Inflammatory macrophage (primary cell): ENCODE measurements at regions not wholly inside any gene's neighbourhood (a gene's known extent, or its start where the extent isn't known, plus 50 kb on each side); places are given as distances from the start of the nearest gene placed in this dataset.
"Not testable (repeated sequence)": the region's sequence is repeated elsewhere in the genome, so short reads cannot be mapped to it uniquely, and the experiment has no call there.

Experiments
- DNase-seq, 2 donors: peaks; one replicate each; pipeline ENCODE4 v3.0.0-alpha.2; 2020 to 2022

DNA sequence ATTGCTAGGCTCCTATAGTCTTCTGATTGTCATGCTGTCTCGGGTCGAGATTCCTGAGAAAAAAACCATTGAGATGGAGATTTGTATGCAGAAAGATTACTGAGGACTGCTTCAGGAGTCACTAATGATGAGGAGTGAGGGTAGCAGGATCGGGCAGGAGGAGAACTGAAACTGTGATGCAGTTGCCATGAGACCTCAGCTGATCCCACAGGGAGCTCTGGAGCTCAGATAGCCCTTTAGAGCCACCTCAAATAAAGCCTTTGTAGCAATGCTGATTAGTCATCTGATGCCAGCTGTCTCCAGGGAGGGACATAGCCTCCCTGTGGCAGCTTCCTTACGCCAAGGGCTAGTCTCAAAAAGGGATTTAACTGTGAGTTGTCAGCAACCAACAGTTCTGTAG, 256.9 kb downstream of the DMAC1 start:
- no peak for DNase-seq

DNA sequence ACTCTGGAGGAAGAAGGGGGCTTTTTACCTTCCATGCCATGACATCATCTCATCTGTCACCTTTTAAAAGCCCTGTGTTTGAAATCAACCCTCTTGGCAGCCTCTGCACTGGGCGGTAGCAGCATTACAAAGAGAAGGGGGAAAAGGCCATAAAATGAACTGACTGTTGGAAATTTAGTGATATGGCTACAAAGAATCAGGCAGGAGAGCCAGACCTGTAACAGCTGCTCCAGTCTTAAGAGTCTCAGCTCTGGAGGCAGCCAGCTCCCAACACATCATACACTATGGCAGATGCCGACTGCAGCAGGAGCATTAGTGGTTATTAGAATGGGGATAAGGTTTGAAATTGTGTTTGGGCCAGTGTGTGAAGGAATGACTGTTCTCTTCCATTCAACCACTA, 257.5 kb downstream of the DMAC1 start:
- DNase-seq, result no peak

DNA sequence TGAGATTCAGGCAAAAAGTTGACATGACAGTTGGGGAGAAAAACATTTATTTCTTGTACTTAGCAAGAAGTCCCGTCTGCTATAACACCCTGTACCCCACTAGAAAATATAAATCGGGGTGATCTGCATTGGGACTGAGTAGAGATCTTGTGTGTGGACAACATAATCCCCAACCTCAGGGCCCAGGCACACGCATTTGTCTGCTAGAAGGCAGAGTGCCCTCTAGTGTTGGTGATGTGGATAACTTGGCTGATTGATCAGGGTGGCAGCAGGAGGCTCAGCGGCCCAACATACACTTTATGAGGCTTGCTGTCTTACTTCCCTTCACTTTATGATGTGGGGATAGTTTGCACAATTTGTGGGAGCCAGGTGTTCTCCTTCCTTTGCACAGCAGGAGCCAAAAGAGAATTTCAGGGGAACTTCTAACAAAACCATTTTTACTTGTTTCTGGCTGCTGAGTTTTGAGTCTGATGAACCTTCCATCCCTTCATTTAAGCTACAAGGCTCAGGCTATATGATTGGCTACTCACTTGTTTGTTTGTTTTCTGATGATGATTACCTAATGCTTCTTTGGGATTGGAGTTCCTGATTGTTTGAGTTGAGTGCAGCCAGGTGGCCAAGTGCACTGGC, 263.2 kb downstream of the DMAC1 start:
- DNase-seq, result peak; percentile 5 to 31

DNA sequence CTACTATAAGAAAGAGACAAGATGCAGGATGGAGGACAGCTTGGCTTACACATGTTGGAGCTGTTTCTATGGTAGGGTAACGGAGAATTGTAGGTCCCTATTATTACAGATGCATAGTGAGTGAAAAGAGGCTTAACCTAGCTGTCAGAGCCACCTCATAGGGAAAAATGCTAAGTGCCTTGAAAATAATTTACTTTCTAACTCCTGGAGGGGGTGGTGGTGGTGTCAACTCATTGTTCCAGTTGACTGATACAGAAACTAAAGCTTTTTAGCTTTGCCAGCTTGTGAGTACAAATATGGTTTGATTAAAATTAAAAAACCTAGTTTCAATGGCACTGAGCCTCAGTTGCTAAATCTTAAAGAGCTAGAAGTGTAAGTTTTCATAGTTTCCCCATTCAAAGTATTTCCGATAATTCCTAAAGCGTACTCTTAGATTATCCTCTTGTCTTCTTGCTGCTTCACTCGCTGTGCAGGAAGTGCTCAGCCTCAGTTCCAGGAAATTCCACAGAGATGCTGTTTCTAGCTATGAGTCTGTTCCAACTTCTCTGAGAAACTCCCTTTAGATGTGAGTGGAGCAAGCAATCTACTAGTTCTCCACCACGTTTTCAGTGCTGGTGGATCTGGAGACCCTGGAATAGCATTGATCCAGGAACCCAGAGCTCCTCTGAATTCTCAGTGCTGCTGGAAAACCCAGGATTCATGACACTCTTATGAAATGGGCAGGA, 265.2 kb downstream of the DMAC1 start:
- DNase-seq, result no peak

DNA sequence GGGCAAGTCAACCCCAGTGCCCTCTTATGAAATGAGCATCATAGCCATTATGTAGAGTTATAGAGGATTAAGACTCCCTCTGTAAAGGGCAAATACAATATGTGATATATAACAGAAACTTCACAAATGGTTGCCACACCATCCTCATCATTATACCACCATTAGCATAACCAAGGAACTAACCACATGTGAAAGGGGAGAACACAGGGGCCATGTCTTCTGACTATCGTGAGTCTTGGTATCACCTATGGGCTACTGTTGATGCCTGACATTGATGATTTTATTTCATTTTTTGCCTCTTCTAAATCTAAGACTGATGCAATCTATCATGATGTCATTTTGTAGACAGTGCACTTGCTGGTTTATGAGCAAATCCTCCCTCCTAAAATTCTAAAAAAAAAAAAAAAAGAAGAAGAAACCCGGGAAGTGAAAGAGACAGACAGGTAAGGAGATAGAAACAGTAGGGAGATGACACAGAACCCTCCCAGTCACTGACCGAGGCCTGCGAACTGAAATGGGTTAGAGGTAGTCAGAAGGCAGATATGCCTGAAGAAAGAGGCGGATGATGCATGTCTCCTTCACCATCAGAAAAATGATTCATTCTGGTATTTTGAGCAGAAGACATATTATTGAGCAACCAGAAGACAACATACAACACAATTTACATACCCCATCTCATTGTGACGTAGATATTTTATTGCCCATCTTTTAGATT, 266.0 kb downstream of the DMAC1 start:
- no peak for DNase-seq

DNA sequence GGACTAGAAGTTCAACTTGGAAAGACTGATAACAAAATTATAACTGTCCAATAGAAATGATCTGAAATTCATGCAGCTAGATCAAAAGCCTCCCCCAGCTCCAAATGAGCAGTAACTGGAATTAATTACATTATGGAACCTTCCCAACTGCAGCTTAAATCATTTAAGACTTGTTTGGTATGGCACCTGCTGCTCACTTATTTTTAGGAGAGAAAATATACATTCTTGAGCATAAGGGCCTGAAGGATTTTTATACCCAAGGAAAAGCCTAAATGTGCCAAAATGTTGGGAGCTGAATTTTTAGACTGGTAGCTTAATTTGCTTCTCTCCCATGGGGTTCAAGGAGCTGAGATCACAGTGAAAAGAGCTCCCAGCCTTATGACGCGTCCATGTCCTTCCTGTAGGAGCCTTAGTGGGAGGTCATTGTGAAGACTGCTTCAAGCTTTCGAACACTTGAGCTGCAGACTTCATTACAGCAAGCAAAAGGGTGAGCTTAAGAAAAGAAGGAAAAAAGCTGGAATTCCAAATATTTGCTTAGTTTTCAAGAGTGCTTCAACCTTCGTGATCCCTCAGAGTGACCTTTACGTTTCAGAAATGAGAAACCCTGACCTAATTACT, 276.0 kb downstream of the DMAC1 start:
- DNase-seq, result no peak

DNA sequence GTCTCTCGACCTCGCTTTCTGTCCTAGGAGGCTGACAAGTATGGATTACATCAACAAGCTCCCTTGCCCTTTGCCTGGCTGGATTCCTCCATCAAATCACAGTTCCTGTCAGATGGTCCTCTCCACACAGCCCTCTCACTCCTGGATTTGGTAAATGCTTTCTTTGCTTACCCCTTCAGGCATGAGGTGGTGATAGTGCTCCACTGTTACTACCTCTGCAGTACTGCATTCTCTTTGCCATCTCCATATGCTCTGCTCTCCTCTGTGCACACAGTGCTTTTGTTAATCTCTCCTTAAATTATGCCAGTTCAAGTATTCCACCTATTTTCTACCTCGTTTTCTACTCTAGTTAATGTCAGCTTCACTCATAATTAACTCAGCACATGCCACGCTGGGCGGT, 279.2 kb downstream of the DMAC1 start:
- DNase-seq, result no peak

DNA sequence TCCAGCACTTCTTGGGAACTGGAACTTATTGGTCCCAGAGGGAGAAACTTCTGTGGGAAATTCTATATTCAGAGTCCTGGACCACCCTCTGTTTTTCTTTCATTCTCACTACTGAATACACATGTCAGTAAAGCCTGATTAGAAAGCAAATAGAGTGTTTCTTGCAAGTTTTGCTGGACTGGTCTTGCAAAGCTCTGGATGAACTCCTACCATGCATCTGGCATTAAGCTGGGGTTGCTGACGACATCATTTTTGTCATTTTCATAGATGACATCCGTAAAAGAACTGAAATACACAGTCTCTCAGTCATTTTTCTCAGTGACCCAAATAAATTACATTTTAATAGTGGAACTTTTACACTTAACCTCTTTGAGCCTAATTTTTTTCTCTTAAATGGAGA, 283.2 kb downstream of the DMAC1 start:
- DNase-seq, result no peak

DNA sequence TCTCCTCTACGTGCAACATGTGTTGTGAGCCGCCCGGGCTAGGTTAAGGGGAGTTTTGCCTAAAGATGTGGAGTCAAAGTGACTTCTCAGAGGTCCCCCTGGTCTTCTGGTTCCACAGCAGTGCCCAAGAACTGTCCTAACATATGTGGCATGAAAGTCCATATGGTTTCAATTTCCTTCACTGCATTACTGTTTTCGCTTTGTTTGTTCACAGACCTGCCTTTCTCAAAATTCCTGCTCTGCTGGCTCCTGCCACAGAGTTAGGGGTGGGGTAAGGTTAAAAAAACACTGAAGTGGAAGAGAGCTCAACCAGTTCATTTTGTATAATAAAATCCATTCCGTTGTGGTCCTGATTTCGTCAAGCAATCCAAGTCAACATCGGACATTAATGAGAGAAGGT, 289.4 kb downstream of the DMAC1 start:
- DNase-seq, result no peak

DNA sequence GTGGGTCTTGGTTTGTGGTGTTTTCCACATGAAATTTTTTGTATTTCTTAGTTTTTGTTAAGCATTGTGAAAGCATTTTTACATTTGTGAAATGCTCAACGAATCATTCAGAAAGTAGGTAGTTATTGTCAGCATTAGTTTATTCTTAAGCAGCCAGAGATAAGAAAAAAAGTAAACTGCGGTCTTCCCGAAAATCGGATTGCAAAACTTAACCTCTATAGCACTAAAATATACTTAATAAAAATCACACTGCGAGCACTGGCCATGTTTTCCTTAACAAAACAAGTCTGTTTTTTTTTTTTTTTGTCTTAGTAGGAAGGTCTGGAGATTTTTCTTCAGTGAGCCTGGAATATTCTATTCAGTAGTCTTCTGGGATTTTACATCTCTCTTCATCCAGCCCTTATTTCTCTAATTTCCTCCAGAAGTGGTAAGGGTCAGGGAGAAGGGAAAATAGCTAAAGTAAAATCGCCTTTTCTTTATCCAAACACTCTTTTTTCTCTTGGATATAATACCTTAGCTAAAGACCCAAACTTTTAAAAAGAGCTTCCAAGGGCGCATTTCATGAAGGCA, 289.9 kb downstream of the DMAC1 start:
- DNase-seq, result no peak

DNA sequence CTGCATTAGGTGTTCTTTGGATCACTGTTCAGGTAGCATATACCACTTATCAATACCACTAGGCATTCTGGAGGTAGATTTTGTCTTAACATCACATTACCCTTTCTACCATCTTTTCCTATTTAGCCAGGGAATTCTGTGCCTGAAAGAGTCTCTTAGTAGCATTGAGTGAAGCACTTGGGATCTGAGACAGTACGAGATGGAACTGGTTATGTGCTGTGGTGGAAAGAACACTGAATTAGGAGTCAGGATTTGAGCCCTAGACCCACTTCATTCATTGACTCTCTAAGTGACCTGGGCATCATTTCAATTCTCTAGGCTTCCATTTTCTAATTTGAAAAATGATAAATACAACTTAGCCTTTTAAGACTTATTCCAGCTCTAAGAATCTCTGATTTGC, 291.1 kb downstream of the DMAC1 start:
- no peak for DNase-seq

DNA sequence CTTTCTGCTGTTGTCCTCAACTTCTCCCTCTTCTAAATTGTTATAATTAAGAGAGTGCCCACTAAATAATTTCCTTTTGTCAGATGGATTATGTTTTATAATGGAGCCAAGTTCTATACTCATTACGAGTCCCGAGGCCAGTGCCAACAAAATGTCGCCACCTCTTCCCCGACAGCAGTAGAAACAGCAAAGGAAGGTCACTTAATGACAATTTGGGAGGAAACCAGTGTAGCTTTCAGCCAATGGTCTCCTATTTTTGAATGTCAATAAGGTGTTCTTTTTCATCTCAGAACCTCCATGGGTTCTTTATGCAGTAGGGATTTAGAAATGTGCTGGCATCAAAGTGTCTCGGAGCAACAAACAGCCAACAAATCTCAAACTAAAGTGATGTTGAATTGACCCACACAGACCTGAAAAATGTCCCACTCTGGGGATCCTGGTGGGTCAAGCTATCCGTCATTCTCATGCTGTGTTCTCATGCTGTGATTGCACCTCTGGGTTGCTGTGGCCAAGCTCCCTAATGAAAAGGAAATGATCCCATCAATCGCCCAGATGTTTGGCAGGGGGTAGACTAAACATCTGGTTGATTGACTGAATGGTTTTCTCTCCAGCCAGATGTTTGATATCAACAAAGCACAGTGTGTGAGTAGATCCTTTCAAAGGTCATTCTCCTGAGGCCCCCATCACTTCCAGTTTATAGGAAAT, 291.9 kb downstream of the DMAC1 start:
- DNase-seq, result no peak

DNA sequence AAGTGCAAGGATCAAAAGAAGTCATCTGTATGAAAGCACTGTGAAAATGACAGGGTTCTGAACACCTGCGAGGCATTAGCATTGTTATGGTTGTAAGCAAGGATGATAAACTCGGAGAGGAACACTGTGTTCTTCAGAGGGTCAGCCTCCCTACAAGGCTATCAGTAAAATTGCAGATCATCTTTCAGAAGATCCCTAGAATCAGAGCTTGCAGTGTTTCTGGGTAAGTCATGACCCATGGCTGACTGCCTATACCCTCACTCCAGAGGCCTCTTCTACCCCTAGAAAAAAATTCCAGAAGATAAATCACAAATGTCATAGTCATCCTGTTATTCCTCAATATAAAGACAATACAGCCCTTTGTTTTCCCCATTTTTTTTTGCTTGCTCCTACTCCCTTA, 292.6 kb downstream of the DMAC1 start:
- no peak for DNase-seq

DNA sequence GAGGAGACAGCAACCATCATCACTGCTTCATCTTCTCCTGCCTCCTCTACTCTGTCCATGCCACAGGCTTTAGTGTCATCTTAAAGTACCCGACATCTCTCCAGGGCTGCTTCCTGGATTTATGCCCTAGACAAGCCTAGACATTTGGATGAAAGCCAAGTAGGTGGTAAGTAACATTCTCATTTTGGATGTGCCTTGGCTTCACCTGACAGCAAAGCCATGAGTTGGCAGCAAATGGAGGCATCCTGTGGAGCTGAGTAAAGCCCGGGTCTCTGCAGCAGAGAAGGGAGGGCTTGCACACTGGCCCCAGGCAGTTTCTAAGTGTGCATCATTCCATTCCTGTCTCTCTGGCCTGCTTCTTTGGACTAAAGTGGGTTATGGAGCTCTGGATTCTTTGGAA, 299.1 kb downstream of the DMAC1 start:
- DNase-seq, result no peak

DNA sequence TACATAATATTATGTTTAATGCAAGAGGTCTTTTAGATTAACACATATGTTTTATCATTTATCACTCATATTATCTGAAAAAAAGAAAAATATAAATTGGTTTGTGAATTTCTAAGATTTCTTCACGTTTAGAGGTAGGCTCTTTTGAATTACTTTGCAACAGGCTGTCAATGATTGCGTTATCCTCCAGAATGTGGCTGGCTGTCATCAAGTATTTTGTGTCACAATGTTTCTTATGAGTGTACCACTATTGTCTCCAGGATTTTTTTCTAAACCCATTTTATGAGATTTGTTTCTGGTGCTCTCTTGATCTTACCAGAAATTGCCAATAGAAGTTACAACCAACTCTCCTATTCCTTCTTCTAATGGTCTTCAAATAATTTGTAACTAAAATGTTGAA, 307.9 kb downstream of the DMAC1 start:
- no peak for DNase-seq

DNA sequence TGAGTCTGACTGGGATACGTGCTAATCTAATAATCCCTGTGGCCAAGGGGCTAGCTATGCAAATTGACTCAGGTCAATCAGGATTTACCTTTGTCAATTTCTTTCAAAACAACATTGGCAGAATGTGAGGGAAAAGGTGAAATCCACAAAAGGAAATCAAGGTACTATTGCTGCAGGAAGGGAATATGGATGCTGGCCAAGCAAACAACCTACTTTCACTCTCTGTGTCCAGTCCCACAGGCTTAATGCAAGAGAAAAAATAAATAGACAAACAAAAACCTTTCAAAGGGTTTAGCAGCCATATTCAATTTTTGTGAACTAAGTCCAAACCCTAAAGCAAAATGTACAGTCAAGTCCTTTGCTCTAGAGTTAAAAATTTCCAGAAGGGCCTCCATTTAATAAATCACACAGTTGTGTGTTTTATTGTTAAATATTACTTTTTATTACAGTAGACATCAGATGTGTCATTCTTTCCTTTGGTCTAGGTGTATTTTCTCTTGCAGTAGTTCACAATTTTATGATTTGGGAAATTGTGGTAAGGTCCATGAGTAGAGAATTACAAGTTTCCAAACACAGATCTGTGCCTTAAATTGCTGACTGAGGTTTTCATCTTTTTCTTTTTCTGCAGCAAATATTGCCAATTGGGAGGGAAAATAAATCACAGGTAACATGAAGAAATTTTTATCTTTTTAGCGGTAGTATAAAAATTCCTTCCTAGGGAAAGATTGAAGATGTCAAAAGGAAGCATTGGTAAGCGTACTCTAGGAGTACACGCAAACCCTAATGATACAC, 309.1 kb downstream of the DMAC1 start:
- no peak for DNase-seq

DNA sequence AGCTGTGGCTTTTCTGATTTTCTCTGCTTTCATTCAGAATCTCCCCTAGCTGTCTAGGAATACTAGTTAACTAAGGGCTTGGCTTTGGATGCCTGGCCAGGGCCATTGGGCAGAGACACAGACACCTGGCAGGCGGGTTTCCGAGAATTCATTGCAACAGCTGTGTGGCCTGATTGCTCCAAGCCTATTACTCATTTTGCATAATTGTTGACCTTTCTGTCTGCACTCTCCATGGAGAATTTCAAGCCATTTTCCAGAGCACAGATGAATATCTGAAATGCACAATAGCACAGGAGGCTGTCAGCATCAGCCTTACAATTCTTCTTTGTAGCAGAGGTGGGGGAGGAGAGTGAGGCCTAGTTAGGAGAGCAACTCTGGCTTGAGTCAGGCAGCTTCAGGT, 310.5 kb downstream of the DMAC1 start:
- no peak for DNase-seq

DNA sequence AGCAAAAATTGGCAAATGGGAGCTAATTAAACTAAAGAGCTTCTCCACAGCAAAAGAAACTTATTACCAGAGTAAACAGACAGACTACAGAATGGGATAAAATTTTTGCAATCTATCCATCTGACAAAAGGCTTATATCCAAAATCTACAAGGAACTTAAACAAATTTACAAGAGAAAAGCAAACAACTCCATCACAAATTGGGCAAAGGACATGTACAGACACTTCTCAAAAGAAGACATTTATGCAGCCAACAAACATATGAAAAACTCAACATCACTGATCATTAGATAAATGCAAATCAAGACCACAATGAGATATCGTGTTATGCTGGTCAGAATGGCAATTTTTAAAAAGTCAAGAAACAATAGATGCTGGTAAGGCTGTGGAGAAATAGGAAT, 315.6 kb downstream of the DMAC1 start:
- DNase-seq, result not testable (repeated sequence)

DNA sequence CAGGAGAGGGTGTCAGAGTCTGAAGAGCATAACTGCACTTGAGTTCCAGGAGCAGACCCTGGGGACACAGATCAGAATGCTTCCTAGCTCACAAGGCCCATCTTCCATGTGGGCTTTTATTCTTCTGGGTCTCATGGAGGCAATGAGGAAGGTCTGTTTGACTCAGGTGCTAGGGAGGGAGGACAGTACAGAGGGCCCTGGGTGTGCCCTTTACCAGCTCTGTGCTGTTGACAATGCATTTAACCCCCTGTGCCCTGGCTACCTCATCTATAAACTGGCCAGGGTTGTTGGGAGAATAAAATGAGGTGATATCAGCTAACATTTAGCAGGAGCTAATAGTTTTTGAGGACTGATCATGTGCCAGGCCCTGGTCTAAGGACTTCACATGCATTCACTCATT, 318.0 kb downstream of the DMAC1 start:
- no peak for DNase-seq

DNA sequence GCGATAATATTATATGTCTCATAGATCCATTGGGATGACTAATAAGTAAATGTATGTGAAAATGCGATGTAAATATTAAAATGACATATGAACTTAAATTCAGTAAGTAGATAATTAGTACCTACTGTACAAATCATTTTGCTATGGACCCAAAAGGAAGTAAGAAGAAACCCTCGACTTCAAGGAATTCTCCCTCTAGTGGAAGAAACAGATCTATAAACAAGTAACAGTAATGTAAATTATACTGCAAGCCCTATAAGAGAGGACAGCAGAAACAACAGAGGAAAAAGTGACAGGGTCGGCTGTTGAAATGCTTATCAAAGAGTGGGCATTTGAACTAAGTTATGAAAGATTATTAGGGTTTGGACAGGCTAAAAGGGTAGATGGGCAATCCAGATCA, 320.3 kb downstream of the DMAC1 start:
- no peak for DNase-seq

DNA sequence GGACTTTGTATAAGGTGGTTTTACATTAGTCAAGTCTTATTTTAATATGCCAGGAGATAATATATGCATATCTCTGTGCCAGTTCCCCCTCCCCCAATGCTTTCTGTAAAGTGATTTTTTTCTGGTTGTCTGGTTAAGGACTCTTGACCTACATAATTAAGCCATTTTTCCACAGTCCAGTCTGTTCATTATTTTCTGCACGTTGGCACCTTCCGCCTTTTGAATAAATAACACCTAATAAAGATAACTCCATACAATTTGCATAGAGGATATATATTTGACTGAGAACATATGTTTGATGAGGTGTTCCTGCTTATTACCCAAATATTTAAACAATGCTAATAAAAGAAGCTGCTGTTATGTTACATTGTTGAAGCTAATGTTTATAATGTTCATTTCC, 320.9 kb downstream of the DMAC1 start:
- DNase-seq, result no peak

DNA sequence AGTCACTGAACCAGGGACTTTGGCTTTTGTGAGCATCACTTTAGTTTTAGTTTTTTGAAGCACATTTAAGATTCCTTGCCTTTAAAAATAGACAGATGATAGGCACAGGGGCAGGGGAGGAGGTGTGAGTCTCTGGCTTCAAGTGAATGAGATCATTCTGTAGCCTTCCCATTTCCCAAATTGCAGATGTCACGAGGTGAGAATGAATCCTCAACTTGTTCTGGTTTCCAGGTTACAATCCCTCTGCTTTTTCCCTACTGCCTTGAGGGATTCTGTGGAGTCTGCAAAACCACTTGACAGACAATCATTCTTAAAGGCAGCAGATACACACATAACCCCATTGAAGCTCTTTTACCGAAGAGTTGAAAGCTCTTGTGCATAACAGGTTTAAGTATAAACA, 332.4 kb downstream of the DMAC1 start:
- DNase-seq, result no peak
